C1 segment of cervical spinal cord (tissue), 14 donors: ENCODE measurements at regions not wholly inside any gene's neighbourhood (a gene's known extent, or its start where the extent isn't known, plus 50 kb on each side); places are given as distances from the start of the nearest gene placed in this dataset.
"Not testable (repeated sequence)": the region's sequence is repeated elsewhere in the genome, so short reads cannot be mapped to it uniquely, and the experiment has no call there.

Source experiments
- DNase-seq, 14 donors: peaks; one replicate each; lab custom pipeline; 2025; lab: John Stamatoyannopoulos, UW

DNA sequence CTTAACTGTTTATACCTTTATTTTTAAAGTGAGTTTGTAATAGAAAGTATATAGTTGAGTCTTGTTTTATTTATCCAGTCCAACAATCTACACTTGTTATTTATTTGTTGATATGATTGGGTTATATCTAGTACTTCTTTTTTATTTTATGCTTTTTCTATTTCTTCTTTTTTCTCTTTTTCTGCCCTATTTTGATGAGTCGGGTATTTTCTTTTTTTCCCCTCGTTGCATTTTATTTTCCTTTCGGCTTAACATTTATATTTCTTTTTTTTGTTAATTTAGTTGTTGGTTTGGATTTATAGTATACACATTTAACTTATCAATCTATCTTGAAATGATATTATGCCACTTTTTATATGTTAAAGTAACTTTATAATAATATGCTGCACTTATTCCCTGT lies 111.7 kb upstream of the IZUMO3 start:
- no peak for DNase-seq

DNA sequence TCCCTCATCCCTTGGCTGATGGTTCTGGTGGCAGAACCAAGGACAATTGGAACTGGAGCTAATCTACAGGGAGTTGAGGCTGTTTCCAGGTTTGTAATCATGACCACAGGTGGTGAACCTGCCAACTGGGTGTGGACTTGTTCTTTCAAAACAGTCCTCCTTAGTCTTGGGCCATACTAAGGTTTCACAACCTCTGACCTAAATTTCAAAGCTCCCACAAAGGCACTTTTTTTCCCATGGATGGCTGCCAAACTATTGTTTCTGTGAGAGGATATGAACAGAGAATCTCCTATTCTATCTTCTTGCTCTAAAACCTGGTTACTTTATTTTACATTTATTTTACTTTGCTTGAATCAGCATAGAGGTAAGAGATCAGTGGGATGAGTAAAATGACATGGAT lies 106.5 kb upstream of the IZUMO3 start:
- DNase-seq, result no peak

DNA sequence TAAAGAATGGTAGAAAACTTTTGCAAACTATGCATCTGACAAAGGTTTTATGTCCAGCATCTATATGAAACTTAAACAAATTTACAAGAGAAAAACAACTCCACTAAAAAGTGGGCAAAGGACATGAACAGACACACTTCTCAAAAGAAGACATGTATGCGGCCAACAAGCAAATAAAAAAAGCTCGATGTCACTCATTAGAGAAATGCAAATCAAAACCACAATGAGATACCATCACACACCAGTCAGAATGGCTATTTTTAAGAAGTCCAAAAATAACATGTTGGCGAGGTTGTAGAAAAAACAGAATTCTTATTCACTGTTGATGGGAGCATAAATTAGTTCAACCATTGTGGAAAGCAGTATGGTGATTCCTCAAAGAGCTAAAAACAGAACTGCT lies 83.1 kb upstream of the IZUMO3 start:
- not testable (repeated sequence) for DNase-seq

DNA sequence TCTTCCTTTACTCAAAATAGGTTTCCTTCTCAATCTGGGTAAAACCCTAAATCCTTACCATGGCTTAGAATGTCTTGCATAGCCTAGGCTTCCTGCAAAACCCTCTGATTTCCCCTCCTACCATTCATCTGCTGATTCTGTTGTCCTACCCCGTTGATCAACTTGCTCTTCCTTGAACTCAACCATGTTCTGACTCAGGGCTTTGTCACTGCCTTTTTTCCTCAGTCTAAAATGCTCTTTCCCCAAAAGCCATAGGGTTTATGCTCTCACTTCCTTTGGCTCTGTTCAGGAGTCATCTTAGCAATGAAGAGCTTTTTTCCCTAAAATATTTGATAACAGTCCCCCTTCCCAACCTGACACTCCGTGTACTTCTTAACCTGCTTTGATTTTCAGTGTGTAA lies 79.4 kb upstream of the IZUMO3 start:
- no peak for DNase-seq

DNA sequence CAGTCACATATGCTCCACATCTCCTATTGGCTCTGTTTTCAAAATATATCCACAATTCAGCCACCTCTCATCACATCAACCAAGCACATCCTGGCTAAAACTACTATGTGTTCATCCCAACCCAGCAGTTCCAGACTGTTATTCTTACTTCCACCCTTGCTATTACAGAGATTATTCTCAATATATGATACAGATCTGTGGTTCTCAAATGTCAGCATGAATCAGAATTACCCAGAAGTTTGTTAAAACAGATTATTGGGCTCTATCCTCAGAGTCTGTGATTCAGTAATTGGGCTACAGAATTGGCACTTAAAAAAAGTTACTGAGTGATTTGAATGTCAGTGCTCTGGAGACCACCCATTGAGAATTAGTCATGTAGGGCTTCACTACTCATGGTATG lies 78.8 kb upstream of the IZUMO3 start:
- DNase-seq, result no peak

DNA sequence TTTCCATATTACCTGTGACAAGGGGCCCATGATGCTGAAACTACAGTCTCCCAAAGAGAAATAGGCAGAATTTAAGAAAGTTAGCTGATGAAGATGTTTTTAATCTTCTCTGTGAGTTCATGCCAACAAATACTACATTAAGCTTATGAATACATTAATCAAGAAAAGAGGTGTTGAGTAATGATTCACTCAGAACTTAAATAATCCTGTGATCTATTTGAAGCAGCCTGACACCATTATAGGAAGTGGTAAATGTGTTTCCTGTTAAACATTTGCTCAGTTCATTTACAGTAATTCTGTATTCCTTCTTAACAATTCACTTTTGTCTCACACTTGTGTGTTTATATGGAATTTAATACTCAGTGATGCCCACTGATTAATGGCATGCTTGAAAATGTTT lies 75.0 kb upstream of the IZUMO3 start:
- no peak for DNase-seq

DNA sequence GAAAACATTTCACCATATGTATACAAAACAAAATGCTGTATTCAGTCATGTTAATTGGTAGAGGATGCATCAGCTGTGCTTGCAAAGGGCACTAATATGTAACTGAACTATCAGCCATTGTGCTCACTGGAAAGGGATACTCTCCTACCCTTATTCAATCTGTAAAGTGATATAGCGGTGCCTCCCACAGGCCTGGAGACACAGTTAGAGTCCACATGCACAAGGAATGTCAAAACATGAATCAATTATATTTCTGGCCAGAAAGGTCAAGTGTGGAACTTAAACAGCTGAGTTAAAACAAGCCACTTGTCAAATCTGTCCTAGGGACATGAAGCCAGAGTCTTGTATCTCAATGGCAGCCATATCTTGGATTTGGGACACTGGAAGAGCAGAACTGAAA lies 71.2 kb upstream of the IZUMO3 start:
- no peak for DNase-seq

DNA sequence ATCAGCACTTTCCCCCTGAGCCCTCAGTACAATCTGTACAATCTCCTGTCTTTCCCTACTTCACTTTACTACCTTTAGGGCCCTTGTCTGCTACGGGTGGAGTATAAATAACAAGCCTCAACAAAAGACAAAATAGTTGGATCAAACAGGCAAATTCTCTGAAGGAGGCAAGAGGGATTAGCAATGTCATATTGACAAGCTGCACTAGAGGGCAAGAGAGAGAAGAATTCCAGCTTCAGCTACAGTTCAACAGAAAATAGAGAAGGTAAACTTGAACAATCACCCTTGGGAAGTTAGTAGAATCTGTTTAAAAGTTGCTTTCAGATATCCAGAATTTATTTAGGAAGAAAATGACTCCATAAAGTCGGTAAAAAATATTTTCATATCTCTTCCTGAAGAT lies 68.4 kb upstream of the IZUMO3 start:
- DNase-seq, result no peak

DNA sequence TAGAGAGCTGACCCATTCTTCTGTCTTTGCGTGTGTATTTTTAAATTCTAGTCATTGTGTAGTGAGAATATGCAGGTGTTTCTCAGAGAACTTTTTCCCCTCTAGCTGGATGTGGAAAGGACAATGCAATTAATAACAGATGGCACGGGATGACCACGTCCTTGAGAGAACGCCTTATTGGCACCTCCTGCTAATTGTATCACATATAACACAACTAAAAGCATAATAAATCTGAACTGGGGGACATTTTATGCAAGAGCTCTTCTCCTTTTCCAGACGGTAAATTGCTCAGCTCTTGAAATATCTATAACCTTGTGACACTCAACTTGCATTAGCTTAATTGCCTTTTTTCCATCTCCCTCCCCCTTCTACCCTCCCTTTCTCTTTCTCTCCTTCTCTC lies 62.9 kb upstream of the IZUMO3 start:
- DNase-seq, result no peak

DNA sequence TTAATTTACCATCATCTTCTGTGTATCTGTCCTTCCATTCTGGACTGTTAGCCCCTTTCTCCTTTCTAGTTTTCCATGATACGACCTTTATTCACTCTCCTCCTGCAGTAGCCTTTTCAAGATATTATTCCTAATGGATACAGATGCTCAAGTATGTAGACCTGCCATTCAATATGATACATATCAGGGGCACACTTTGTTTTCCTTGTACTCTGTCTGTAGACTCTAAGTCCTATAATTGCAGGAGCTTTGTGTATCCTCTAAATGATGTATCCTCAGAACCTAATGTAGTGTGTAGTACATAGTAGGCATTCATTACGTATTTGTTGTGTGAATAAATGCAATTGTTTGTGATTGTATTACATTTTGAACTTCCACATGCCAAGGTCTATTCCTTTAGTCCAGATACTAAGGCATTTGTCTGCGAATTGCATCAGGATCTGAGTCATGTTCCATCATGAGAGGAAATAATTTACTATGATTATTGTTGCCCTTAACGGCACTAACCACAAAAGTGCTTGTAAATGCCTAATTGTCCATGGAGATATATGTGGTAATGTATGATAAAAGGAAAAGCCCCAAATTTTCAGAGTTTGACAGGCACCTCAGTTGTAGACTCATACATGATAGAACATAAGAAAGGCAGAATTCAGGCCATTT lies 57.1 kb upstream of the IZUMO3 start:
- DNase-seq, result no peak
